CD8-positive, alpha-beta memory T cell (primary cell): ENCODE measurements at regions not wholly inside any gene's neighbourhood (a gene's known extent, or its start where the extent isn't known, plus 50 kb on each side); places are given as distances from the start of the nearest gene placed in this dataset.

Experiments
- CTCF ChIA-PET: fragments of 350-600 bp; sonication (Branson Sonifier 250); formaldehyde crosslinking; loops from one replicate; lab custom pipeline; 2021; ENCODE audit warnings: antibody characterized with exemption; lab: Charles Lee
- POLR2A ChIA-PET: fragments of 350-600 bp; sonication (Branson Sonifier 250); formaldehyde crosslinking; loops from one replicate; lab custom pipeline; 2021; ENCODE audit warnings: antibody characterized with exemption; lab: Charles Lee
- DNase-seq, 5 donors: peaks; one replicate each; pipeline versions ENCODE4 v3.0.0 to v3.0.0-alpha.2; 2020 to 2022; ENCODE audit warnings: mixed read lengths in 1 of 5
- H3K27ac ChIP-seq: one replicate; pipeline ENCODE4 v1.7.0; 2013; ENCODE audit warnings: low read depth, mild to moderate bottlenecking, low read length, moderate library complexity
- H3K27me3 ChIP-seq: 2 replicates; pipeline ENCODE4 v1.7.0; 2013; ENCODE audit warnings: low read length, mild to moderate bottlenecking; ENCODE audit not compliant: insufficient read depth, poor library complexity, severe bottlenecking
- H3K36me3 ChIP-seq: 2 replicates; pipeline ENCODE4 v1.7.0; 2013; ENCODE audit warnings: mild to moderate bottlenecking, low read length, moderate library complexity; ENCODE audit not compliant: insufficient read depth
- H3K4me1 ChIP-seq: 2 replicates; pipeline ENCODE4 v1.7.0; 2013; ENCODE audit warnings: mild to moderate bottlenecking, low read length, moderate library complexity; ENCODE audit not compliant: insufficient read depth
- H3K4me3 ChIP-seq: 2 replicates; pipeline ENCODE4 v1.7.0; 2013; ENCODE audit warnings: mild to moderate bottlenecking, low read length
- H3K9me3 ChIP-seq: 2 replicates; pipeline ENCODE4 v1.7.0; 2013; ENCODE audit warnings: mild to moderate bottlenecking, low read length
- H3K27ac Mint-ChIP-seq, 8 donors: one replicate each; pipeline ENCODE4 v1.8.0; 2020 to 2021; ENCODE audit warnings: mixed read lengths in 8 of 8, mild to moderate bottlenecking in 6 of 8, inconsistent platforms in 3 of 8, moderate library complexity in 3 of 8
- H3K27me3 Mint-ChIP-seq, 2 donors: one replicate each; pipeline ENCODE4 v1.8.0; 2020 to 2021; ENCODE audit warnings: mixed read lengths in 2 of 2, mild to moderate bottlenecking in 1 of 2, moderate library complexity in 1 of 2
- H3K36me3 Mint-ChIP-seq, 3 donors: one replicate each; pipeline ENCODE4 v1.8.0; 2020 to 2021; ENCODE audit warnings: mixed read lengths in 3 of 3, inconsistent platforms in 1 of 3, mild to moderate bottlenecking in 1 of 3
- H3K4me1 Mint-ChIP-seq, 3 donors: one replicate each; pipeline ENCODE4 v1.8.0; 2020 to 2021; ENCODE audit warnings: mixed read lengths in 3 of 3, inconsistent platforms in 1 of 3, mild to moderate bottlenecking in 1 of 3
- H3K4me3 Mint-ChIP-seq, 7 donors: one replicate each; pipeline ENCODE4 v1.8.0; 2020 to 2021; ENCODE audit warnings: mixed read lengths in 7 of 7, mild to moderate bottlenecking in 6 of 7, moderate library complexity in 4 of 7, inconsistent platforms in 2 of 7
- H3K9me3 Mint-ChIP-seq, 5 donors: one replicate each; pipeline ENCODE4 v1.8.0; 2020 to 2022; ENCODE audit warnings: mixed read lengths in 5 of 5, mild to moderate bottlenecking in 3 of 5, moderate library complexity in 2 of 5, inconsistent platforms in 1 of 5

DNA sequence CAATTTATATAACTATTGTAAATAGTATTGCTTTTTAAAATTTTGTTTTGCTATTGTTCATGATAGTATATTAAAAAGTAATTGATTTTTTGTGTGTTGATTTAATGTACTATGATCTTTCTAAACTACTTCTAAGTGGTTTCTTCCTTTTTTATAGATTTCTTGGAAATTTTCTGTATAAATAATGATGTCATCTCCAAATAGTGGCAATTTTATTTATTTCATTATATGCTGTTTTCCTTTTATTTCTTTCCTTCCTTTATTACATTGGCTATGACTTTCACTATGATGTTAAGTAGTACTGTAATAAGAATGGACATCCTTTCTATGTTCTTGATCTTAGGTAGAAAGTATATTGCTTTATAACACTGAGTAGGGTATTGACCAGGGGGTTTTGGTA is 451.5 kb upstream of the SPTLC3 start:
- CTCF ChIA-PET: no interaction called here
- no peak for DNase-seq
- Mint-ChIP-seq H3K4me1 (no peaks in the 10 kb centered on the region), H3K27me3 (peaks cover 0 to 1% of the 10 kb centered on the region in 2 donors), H3K9me3 (peaks cover 8 to 16% (median 9%) of the 10 kb centered on the region in 5 donors), H3K4me3 (no peak overlapping the region), H3K27ac (no peak overlapping the region), H3K36me3 (no peaks in the 10 kb centered on the region)
- Histone ChIP-seq H3K4me3 (no peak overlapping the region), H3K9me3 (no peaks in the 10 kb centered on the region), H3K36me3 (no peaks in the 10 kb centered on the region), H3K27ac (no peak overlapping the region), H3K4me1 (no peaks in the 10 kb centered on the region), H3K27me3 (no peaks in the 10 kb centered on the region)
- POLR2A ChIA-PET: no interaction called here

DNA sequence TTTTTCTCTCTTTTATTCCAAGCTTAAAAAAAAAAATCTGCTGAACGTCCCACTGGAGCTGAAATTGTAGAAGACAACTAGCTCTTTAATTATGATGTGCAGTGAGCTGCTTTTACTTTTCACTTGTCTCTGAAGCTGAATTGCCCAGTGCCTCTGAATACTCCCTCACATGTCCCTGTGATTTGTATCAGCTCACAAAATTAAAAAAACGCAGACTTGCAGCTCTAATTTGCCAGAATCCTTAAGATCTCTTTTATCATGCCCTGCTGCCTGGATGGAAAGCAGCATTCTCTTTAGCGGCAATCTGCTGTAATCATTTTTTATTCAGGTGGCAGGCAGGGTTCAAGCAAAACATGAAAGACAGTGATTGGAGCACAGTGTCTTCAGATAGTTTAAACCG is 443.8 kb upstream of the SPTLC3 start:
- Histone ChIP-seq H3K4me1 (no peaks in the 10 kb centered on the region), H3K27me3 (no peaks in the 10 kb centered on the region), H3K4me3 (no peak overlapping the region), H3K9me3 (no peaks in the 10 kb centered on the region), H3K27ac (no peak overlapping the region), H3K36me3 (no peaks in the 10 kb centered on the region)
- POLR2A ChIA-PET: no interaction called here
- no peak for DNase-seq
- CTCF ChIA-PET: no interaction called here
- peaks cover 11 to 30% (median 21%) of the 10 kb centered on the region in 5 donors for H3K9me3 Mint-ChIP-seq
- no peak overlapping the region for H3K4me3 Mint-ChIP-seq
- no peaks in the 10 kb centered on the region for H3K27me3 Mint-ChIP-seq
- no peak overlapping the region for H3K27ac Mint-ChIP-seq
- H3K36me3 Mint-ChIP-seq: no peaks in the 10 kb centered on the region
- no peaks in the 10 kb centered on the region for H3K4me1 Mint-ChIP-seq

DNA sequence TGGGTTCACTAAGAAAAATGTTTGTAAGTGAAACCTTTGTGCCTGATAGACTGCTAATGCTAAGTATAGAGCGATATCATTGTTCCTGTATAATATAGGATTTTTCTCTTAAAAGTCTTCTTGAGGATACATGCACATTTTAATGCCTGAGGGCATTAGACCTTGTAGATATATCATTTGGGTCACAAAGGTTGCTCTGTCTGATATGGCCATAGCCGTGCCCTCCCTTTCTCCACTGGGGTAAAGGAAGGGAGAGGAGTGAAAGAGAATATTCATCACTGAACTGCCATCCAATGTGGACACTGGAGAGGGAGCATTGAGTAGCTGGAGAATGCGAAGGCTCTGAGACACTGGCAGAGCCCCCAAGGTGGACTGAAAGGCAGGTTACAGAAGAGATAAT is 442.2 kb upstream of the SPTLC3 start:
- Mint-ChIP-seq H3K4me3 (no peak overlapping the region), H3K4me1 (peaks cover 0 to 2% (median 0%) of the 10 kb centered on the region in 3 donors), H3K9me3 (peaks cover 13 to 32% (median 20%) of the 10 kb centered on the region in 5 donors), H3K27me3 (no peaks in the 10 kb centered on the region), H3K36me3 (no peaks in the 10 kb centered on the region), H3K27ac (no peak overlapping the region)
- ChIA-PET POLR2A (no interaction called here), CTCF (no interaction called here)
- H3K9me3 ChIP-seq: no peaks in the 10 kb centered on the region
- no peaks in the 10 kb centered on the region for H3K4me1 ChIP-seq
- no peaks in the 10 kb centered on the region for H3K36me3 ChIP-seq
- no peak overlapping the region for H3K27ac ChIP-seq
- H3K4me3 ChIP-seq: no peak overlapping the region
- no peak for DNase-seq
- H3K27me3 ChIP-seq: no peaks in the 10 kb centered on the region

DNA sequence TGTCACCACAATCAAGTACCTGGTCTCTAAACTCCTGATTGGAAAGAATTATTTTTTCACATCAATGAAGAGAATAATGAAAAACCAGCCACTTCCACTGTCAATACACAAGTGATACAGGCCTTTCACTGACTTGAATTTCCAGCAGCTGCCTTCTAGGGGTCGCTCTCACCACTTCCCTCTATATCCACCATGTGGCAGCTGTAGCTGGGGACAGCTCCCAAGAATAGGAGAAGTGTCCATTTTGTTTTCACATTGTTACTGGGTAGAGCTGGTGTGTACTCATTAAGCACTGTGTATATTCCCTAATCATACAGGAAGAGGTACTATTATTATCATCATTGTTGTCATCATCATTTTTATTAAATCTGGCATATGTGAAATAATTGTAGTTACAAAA is 438.4 kb upstream of the SPTLC3 start:
- Histone ChIP-seq H3K4me1 (no peaks in the 10 kb centered on the region), H3K36me3 (no peaks in the 10 kb centered on the region), H3K27me3 (no peaks in the 10 kb centered on the region), H3K27ac (no peak overlapping the region), H3K4me3 (no peak overlapping the region), H3K9me3 (no peaks in the 10 kb centered on the region)
- ChIA-PET POLR2A (no interaction called here), CTCF (no interaction called here)
- Mint-ChIP-seq H3K27me3 (no peaks in the 10 kb centered on the region), H3K4me3 (no peak overlapping the region), H3K36me3 (no peaks in the 10 kb centered on the region), H3K27ac (no peak overlapping the region), H3K4me1 (peaks cover 0 to 2% (median 0%) of the 10 kb centered on the region in 3 donors), H3K9me3 (peaks cover 2 to 41% (median 12%) of the 10 kb centered on the region in 5 donors)
- no peak for DNase-seq

DNA sequence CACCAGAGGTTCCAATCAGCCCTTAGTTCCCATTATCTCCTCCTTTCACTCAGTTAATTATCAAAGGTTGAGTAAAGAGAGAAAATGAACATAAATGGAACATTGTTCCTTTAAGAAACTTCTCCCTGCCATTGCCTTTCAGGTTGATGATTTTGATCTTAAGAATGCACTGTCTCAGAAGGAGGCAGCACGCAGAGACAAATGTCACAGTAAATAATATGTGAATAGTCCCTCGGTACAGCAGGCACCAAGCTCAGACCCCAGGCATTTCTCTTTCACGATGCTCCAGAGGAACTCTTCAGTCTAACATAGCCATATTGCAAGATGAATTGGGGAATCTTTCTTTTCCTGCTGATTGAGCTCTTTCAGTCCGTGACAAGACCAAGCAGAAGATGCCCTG is 435.3 kb upstream of the SPTLC3 start:
- Histone ChIP-seq H3K36me3 (no peaks in the 10 kb centered on the region), H3K27me3 (no peaks in the 10 kb centered on the region), H3K27ac (no peak overlapping the region), H3K4me1 (no peaks in the 10 kb centered on the region), H3K4me3 (no peak overlapping the region), H3K9me3 (no peaks in the 10 kb centered on the region)
- peaks cover 0 to 2% (median 0%) of the 10 kb centered on the region in 3 donors for H3K4me1 Mint-ChIP-seq
- no peak overlapping the region for H3K27ac Mint-ChIP-seq
- peaks cover 2 to 30% (median 10%) of the 10 kb centered on the region in 5 donors for H3K9me3 Mint-ChIP-seq
- no peaks in the 10 kb centered on the region for H3K27me3 Mint-ChIP-seq
- DNase-seq: no peak
- no peak overlapping the region for H3K4me3 Mint-ChIP-seq
- POLR2A ChIA-PET: no interaction called here
- H3K36me3 Mint-ChIP-seq: no peaks in the 10 kb centered on the region
- CTCF ChIA-PET: no interaction called here

DNA sequence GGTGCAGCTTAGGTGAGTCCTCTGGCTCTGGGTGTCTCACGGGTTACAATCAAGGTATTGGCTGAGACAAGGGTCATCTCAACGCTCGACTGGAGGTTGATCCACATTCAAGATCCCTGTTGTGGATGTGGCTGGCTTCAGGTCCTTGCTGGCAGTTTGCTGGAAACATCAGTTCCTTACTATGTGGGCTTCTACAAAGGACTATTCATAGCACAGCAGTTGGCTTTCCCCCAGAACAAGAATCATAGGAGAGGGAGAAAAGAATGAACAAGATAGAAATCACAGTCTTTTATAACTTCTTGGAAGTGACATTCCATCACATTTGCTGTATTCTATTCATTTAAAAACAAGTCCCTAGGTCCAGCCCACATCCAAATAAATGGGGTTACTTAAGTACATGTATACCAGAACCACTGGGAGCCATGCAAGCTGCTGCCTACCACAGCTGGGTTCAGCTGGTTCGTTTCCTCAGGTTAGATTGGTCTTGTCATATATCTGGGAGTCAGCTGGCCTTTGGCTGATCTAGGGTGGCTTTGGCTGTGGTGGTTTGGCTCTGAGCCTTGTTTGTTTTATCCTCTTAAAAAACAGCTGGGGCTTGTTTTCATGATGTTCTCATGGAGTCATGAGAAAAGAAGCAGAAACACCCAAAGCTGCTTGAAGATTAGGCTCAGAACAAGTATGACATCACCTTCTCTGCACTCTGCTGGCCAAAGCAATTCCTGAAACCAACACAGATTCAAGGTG is 433.2 kb upstream of the SPTLC3 start:
- Mint-ChIP-seq H3K27me3 (no peaks in the 10 kb centered on the region), H3K36me3 (no peaks in the 10 kb centered on the region), H3K27ac (no peak overlapping the region), H3K9me3 (peaks cover under 1 to 18% (median 3%) of the 10 kb centered on the region in 5 donors), H3K4me1 (no peaks in the 10 kb centered on the region), H3K4me3 (no peak overlapping the region)
- POLR2A ChIA-PET: no interaction called here
- Histone ChIP-seq H3K27me3 (no peaks in the 10 kb centered on the region), H3K4me3 (no peak overlapping the region), H3K9me3 (no peaks in the 10 kb centered on the region), H3K36me3 (no peaks in the 10 kb centered on the region), H3K4me1 (no peaks in the 10 kb centered on the region), H3K27ac (no peak overlapping the region)
- CTCF ChIA-PET: no interaction called here
- DNase-seq: no peak

DNA sequence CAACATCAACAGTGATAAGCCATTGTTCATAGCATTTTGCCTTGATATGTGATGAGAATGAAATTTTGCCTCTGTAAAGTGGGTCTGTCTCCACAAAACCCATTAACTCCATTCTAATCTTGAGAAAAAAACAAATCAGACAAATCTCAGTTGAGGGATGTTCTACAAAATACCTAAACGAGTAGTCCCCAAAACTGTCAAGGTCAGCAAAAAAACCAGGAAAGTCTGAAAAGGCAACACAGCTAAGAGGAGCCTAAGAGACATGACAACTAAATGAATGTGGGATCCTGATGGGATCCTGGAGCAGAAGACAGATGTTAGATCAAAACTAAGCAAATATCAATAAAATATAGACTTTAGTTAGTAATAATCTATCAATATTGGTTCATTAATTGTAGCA is 431.6 kb upstream of the SPTLC3 start:
- H3K27me3 Mint-ChIP-seq: no peaks in the 10 kb centered on the region
- no peak for DNase-seq
- ChIA-PET POLR2A (no interaction called here), CTCF (no interaction called here)
- no peak overlapping the region for H3K27ac Mint-ChIP-seq
- no peak overlapping the region for H3K4me3 ChIP-seq
- H3K4me1 Mint-ChIP-seq: no peaks in the 10 kb centered on the region
- no peaks in the 10 kb centered on the region for H3K36me3 ChIP-seq
- peaks cover 3 to 20% (median 6%) of the 10 kb centered on the region in 5 donors for H3K9me3 Mint-ChIP-seq
- no peaks in the 10 kb centered on the region for H3K27me3 ChIP-seq
- H3K27ac ChIP-seq: no peak overlapping the region
- H3K9me3 ChIP-seq: no peaks in the 10 kb centered on the region
- H3K4me3 Mint-ChIP-seq: no peak overlapping the region
- H3K36me3 Mint-ChIP-seq: peaks cover 0 to 4% (median 1%) of the 10 kb centered on the region in 3 donors
- no peaks in the 10 kb centered on the region for H3K4me1 ChIP-seq

DNA sequence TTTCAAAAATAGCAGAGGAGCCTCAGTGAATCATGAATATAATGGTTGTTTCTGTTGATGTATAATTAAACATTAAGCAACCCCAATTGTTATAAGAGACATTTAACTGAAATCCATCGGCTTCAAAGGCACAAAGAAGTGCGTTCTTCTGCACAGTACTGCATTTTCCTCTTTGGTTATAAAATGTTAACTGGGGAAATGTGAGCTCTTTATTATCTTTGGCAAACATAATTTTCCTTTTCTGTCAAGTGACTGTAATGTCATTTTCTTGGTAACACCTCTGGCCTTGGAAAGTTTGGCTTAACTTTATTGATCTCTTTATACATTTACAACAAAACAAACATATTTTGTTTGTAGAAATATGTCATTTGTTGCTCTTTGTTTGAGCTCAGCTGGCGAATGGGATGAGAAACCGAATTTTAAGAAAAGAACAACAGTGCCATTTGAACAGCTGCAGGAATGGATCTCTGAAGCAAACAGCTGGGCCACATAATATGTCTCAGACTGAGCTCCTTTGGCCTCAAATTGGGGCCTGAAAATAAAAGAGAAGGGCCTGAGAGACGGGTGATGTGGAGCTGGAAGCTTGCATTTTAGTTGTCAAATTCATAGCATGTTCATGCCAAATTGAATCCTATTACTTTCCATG is 427.0 kb upstream of the SPTLC3 start:
- Mint-ChIP-seq H3K36me3 (peaks cover 0 to 4% (median 1%) of the 10 kb centered on the region in 3 donors), H3K9me3 (peaks cover 3 to 10% (median 6%) of the 10 kb centered on the region in 5 donors), H3K4me3 (no peak overlapping the region), H3K27me3 (no peaks in the 10 kb centered on the region), H3K27ac (no peak overlapping the region), H3K4me1 (no peaks in the 10 kb centered on the region)
- Histone ChIP-seq H3K36me3 (no peaks in the 10 kb centered on the region), H3K4me3 (no peak overlapping the region), H3K27me3 (no peaks in the 10 kb centered on the region), H3K9me3 (no peaks in the 10 kb centered on the region), H3K27ac (no peak overlapping the region), H3K4me1 (no peaks in the 10 kb centered on the region)
- ChIA-PET POLR2A (no interaction called here), CTCF (no interaction called here)
- no peak for DNase-seq
